ENCODE measurements at regions not wholly inside any gene's neighbourhood (a gene's known extent, or its start where the extent isn't known, plus 50 kb on each side); places are given as distances from the start of the nearest gene placed in this dataset.

GRCh38 chrX:96440941-96441340, 243.7 kb upstream of the DIAPH2 start:
- Histone ChIP-seq H3K9me3 (replicated peaks; ENCODE audit: insufficient read depth, low read length) (no peaks in the 10 kb centered on the region), H3K9ac (ENCODE audit: low read length) (no peak overlapping the region), H3K79me2 (ENCODE audit: low read length) (no peaks in the 10 kb centered on the region), H3K27me3 (replicated peaks; ENCODE audit: insufficient read depth, low read length) (no peaks in the 10 kb centered on the region), H2AFZ (ENCODE audit: low read length) (no peak overlapping the region), H3F3A (ENCODE audit: insufficient read depth, low read length) (no peaks in the 10 kb centered on the region), H3K4me2 (ENCODE audit: low read depth, low read length) (no peak overlapping the region), H4K20me1 (ENCODE audit: insufficient read depth, low read length) (no peaks in the 10 kb centered on the region), H3K27ac (ENCODE audit: low read length) (no peak overlapping the region), H3K36me3 (replicated peaks; ENCODE audit: insufficient read depth, low read length) (no peaks in the 10 kb centered on the region), H3K9me2 (replicated peaks; ENCODE audit: insufficient read depth, low read length) (no peaks in the 10 kb centered on the region), H3K4me3 (ENCODE audit: low read length) (no peak overlapping the region), H3K4me1 (ENCODE audit: low read length) (no peaks in the 10 kb centered on the region)
- no peak for DNase-seq
- no peak for TF ChIP-seq CTCF (IDR thresholded peaks at IDR 0.05; ENCODE audit: low read length)
- TF ChIP-seq EZH2phosphoT487 (IDR thresholded peaks at IDR 0.05; ENCODE audit: low read length): no peak
- no peak for TF ChIP-seq EZH2 (optimal IDR thresholded peaks at IDR 0.05; ENCODE audit: low read depth, low read length)

- Histone ChIP-seq H3K9me2 (replicated peaks; ENCODE audit: insufficient read depth, low read length) (no peaks in the 10 kb centered on the region), H3K9ac (ENCODE audit: low read length) (no peak overlapping the region), H4K20me1 (ENCODE audit: insufficient read depth, low read length) (no peaks in the 10 kb centered on the region), H3K4me1 (ENCODE audit: low read length) (no peaks in the 10 kb centered on the region), H3K36me3 (replicated peaks; ENCODE audit: insufficient read depth, low read length) (no peaks in the 10 kb centered on the region), H3K27me3 (replicated peaks; ENCODE audit: insufficient read depth, low read length) (no peaks in the 10 kb centered on the region), H3F3A (ENCODE audit: insufficient read depth, low read length) (no peaks in the 10 kb centered on the region), H3K4me2 (ENCODE audit: low read depth, low read length) (no peak overlapping the region), H3K27ac (ENCODE audit: low read length) (no peak overlapping the region), H2AFZ (ENCODE audit: low read length) (no peak overlapping the region), H3K4me3 (ENCODE audit: low read length) (no peak overlapping the region), H3K9me3 (replicated peaks; ENCODE audit: insufficient read depth, low read length) (no peaks in the 10 kb centered on the region), H3K79me2 (ENCODE audit: low read length) (no peaks in the 10 kb centered on the region)
- TF ChIP-seq CTCF (IDR thresholded peaks at IDR 0.05; ENCODE audit: low read length): no peak
- TF ChIP-seq EZH2phosphoT487 (IDR thresholded peaks at IDR 0.05; ENCODE audit: low read length): no peak
- TF ChIP-seq EZH2 (optimal IDR thresholded peaks at IDR 0.05; ENCODE audit: low read depth, low read length): no peak
- DNase-seq: no peak
These were observed 239.0 kb upstream of the DIAPH2 start for GRCh38 chrX:96445531-96446065.

GRCh38 chrX:96446524-96446923, 238.1 kb upstream of the DIAPH2 start:
- no peaks in the 10 kb centered on the region for H3K9me2 ChIP-seq (replicated peaks; ENCODE audit: insufficient read depth, low read length)

More at GRCh38 chrX:96446524-96446923, 238.1 kb upstream of the DIAPH2 start:
- Histone ChIP-seq H3K4me2 (ENCODE audit: low read depth, low read length) (no peak overlapping the region), H3K36me3 (replicated peaks; ENCODE audit: insufficient read depth, low read length) (no peaks in the 10 kb centered on the region), H2AFZ (ENCODE audit: low read length) (no peak overlapping the region), H3F3A (ENCODE audit: insufficient read depth, low read length) (no peaks in the 10 kb centered on the region), H3K27me3 (replicated peaks; ENCODE audit: insufficient read depth, low read length) (no peaks in the 10 kb centered on the region), H3K79me2 (ENCODE audit: low read length) (no peaks in the 10 kb centered on the region), H3K4me3 (ENCODE audit: low read length) (no peak overlapping the region), H3K9me3 (replicated peaks; ENCODE audit: insufficient read depth, low read length) (no peaks in the 10 kb centered on the region), H3K9ac (ENCODE audit: low read length) (no peak overlapping the region), H3K4me1 (ENCODE audit: low read length) (no peaks in the 10 kb centered on the region), H4K20me1 (ENCODE audit: insufficient read depth, low read length) (no peaks in the 10 kb centered on the region), H3K27ac (ENCODE audit: low read length) (no peak overlapping the region)
- TF ChIP-seq CTCF (IDR thresholded peaks at IDR 0.05; ENCODE audit: low read length) (no peak), EZH2 (optimal IDR thresholded peaks at IDR 0.05; ENCODE audit: low read depth, low read length) (no peak), EZH2phosphoT487 (IDR thresholded peaks at IDR 0.05; ENCODE audit: low read length) (no peak)
- no peak for DNase-seq

Measured in MM.1S (cell line).